HK-2 (cell line): ENCODE measurements at regions not wholly inside any gene's neighbourhood (a gene's known extent, or its start where the extent isn't known, plus 50 kb on each side); places are given as distances from the start of the nearest gene placed in this dataset.
A peak's percentile ranks its signal among the peaks of the same experiment; 100 is the strongest.
"Not testable (repeated sequence)": the region's sequence is repeated elsewhere in the genome, so short reads cannot be mapped to it uniquely, and the experiment has no call there.

Experiments
- DNase-seq: peaks from one replicate; pipeline ENCODE4 v3.0.0-alpha.2; 2018; ENCODE audit not compliant: unreplicated experiment

DNA sequence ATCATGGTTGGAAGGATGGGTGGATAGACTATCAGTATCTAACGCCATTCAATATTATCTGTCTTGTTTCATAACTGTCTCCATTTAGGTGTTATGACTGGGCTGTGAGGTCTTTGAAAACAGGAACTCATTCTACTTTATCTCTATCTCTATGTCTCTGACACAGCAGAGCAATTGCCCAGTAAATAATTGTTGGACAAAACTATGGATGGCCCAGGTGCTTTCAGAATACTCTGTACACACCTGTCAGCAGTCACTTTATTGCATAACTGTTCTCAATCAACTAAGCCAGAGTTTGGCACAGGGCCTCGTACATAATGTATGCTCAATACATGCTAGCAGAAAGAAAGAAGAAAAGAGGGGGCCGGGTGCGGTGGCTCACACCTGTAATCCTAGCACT is 210.3 kb downstream of the OPA1 start:
- no peak for DNase-seq

- peak; percentile 96 for DNase-seq
These were observed 212.4 kb downstream of the OPA1 start for GRCh38 chr3:193805448-193805847.

- no peak for DNase-seq
These were observed 215.3 kb downstream of the OPA1 start for GRCh38 chr3:193808317-193808716.

GRCh38 chr3:193809106-193809505 is 216.1 kb downstream of the OPA1 start:
- DNase-seq, result no peak

DNA sequence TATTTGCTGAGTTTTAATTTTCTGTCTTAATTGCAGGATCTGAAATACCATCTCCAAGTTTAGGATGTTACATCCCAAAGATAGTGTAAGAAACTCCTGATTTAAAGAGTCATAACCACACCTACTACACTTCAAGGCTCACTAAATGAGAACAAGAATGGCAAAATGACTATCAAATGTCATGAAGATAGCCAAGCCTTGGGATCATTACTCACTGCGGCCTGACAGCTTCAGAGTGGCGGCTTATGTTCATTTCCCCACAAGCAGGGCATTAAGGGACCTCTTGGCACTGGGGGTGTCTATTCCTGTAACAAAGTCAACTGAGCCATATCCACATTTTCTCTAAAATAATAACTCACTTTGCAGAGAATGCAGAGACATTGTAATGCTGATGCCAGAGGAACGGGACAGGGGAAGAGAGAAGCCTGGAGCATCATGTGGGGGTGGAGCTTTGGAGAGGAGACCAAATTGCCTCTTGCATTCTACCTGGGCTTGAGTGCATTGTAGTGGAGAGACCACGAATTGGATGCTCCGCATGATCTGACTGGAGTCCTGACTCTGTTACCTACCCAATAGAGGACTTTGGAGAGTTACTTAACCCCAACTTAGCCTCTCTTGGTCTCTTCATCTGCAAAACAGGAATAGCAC is 219.2 kb downstream of the OPA1 start:
- DNase-seq, result no peak

DNA sequence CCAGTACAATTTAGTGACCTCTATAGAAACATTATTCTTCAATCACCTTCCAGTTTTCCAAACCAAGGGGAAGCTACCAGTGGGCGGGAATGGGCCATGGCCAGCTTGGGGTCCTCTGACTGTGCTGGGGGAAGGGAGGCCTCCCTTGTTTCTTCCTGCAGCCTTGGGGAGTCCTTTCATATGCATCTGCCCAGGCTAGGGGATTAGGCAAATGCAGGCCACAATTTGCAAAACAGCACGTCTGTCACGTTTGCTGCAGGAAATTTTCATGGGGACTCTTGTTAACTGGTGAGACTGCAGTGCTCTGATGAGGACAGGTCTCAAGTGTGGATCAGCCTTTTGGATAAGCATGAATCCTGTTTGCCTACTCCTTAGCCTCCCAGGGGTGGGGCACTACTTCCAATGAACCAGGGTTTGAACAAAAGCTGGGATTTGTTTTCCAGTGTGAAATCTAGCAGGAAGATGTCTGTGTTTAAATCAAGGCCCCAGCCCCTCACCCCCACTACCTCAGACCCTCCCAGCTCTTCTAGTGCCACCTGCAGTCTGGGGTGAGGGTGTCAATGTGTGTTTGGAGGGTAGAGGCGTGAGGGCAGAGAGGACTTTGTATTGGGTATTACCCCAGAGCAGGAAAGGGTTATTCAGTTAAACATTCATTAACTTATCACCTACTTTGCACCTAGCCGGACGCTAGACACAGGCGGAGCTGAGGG is 219.9 kb downstream of the OPA1 start:
- no peak for DNase-seq

GRCh38 chr3:193813501-193813830 is 220.5 kb downstream of the OPA1 start:
- no peak for DNase-seq

GRCh38 chr3:193814166-193814892 is 221.3 kb downstream of the OPA1 start:
- DNase-seq, result no peak

DNA sequence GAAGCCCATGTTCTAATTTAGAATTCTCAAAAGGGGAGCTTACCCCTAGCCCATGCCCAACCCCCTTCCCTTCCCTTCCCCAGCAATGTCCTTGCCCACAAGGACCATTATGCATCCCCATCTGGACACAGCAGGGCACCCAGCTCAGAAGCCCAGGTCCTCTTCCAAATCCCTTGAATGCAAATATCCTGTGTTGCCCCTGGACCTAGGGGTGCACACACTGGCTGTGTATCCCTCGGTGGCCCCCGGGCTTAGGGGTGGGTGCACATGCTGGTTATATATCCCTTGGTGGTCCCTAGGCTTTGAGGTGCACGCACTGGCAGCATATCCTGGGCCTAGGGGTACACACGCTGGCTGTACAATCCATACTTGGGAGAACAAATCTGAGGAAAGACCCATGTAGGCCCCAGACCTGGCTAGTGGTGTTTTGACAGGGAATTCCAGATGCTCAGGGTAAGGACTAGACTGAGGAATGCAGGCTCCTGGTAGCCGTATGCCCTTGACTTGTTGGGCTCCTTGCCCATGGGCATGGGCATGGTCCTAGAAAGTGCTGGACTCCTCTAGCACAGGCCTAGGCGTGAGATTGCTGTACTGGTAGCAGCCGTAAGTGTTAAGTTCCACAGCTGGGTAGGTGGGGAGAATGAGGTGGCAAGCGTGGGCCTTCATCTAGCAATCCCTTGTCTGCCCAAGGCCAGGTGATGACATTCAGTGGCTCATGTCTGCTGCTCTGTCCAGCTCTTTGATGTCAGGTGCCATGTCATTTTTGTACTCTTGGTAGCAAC is 222.4 kb downstream of the OPA1 start:
- DNase-seq, result no peak

GRCh38 chr3:193816028-193816395 is 223.0 kb downstream of the OPA1 start:
- no peak for DNase-seq

- no peak for DNase-seq
These were observed 223.8 kb downstream of the OPA1 start for GRCh38 chr3:193816656-193817311.

DNA sequence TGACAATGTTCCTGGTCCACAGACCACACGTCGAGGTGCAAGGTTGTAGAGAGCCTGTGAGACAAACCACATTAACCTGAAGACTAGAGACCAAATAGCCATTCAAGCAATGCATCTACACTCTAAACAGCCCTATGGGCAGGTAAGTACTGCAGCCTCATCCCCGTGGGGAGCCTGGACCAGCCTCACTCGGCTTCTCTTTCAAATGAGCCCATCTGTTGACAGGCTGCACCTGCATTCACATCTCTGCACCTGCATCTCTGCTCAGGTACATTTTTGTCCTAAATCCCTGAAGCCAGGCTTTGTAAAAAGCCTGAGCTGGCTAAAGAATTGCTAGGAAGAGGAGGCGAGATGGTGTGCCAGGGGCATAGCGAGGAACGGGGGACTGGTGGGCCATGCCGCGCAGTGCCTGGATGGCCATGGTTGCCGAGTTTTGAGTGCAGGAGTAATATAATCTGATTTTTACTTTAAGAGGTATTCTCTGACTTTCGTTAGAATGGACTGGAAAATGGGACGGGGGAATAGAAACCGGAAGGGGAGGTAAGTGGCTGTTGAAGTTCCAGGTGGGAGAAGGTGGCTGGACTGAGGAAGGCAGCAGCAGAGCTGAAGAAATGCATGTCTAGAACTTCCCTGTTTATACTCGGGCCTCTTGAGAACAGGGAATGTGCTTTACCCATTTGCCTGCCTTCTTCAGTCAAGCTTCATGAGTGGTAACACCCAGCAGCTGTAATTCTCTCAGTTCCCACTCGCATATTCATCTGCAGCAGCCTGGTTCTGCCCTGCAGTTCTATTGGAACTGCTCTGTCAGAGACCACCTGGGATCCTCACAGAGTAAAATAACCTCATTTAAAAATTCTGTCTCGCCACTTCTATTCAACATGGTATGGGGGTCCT is 226.4 kb downstream of the OPA1 start:
- no peak for DNase-seq

DNA sequence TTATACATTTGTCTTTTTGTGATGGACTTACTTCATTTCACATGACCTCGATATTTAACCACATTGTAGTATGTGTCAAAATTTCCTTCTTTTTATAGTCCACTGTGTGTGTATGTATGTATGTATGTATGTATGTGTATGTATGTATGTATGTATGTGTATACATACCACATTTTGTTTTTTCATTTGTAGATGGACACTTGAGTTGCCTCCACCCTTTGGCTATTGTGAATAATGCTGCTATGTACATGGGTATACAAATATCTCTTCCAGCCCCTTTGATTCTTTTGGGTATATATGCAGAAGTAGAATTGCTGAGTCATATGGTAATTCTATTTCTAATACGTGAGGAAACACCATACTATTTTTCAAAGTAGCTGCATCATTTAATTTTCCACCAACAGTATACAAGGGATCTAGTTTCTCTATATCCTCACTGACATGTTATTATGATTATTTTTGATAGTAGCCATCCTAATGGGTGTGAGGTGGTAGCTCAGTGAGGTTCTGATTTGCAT is 228.2 kb downstream of the OPA1 start:
- DNase-seq, result no peak

DNA sequence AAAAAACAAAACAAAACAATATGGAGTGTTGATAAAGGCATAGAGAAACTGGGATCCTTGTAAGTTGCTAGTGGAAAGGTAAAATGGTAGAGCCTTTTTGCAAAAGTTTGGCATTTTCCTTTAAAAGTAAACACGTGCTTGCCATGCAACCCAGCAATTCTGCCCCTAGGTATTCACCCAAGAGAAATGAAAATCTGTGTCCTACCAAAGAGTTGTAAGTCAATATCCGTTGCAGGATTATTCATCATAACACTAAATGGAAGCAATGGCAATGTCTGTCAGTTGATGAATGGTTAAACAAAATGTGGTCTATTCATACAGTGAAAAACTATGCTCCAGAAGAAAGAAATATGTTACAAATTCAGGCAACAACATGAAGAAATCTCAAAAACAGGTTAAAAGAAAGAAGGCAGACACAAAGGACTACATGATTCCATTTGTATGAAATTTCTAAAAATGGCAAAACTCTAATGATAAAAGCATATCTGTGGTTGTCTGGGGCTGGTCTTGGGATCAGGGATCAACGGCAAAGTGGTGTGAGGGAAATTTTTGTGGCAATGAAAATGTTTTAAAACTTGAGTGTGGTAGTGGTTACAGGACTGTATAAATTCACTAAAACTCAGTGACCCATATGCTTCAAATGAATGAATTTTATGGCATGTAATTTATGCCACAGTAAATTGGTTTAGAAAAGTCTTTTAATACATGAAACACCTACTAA is 229.6 kb downstream of the OPA1 start:
- DNase-seq, result no peak

GRCh38 chr3:193823213-193823605 is 230.2 kb downstream of the OPA1 start:
- DNase-seq, result not testable (repeated sequence)

- DNase-seq, result no peak
These were observed 231.4 kb downstream of the OPA1 start for GRCh38 chr3:193824365-193824764.

GRCh38 chr3:193825617-193826016 is 232.6 kb downstream of the OPA1 start:
- DNase-seq, result no peak

DNA sequence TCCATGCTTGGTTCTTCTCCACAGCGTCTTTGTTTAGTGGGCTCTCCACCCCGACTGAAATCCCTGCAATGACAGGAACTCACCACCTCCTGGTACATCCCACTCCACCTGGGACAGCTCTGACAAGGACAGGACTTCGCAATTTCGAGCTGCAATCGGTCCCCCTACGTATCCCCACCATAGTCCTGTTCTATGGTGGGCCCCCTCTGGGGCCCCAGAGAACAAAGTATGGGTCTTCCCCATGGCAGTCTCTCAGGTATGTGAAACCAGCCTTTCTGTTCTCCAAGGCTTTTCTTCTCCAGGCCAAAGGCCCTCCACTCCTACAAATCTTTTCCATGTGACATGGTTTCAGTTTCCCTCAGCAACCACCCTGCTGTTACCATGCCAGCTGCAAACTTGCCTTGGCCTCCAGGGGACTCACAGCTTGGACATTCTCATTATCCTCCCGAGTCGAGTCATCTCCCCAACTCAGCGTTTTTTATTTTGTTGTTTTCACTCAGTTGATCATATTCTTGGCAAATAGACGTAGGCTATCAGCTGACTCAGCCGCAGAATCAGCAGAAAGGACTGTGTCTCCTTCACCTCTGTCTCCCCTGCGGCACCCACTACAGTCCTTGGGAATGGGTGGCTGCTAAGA is 233.3 kb downstream of the OPA1 start:
- DNase-seq, result no peak

DNA sequence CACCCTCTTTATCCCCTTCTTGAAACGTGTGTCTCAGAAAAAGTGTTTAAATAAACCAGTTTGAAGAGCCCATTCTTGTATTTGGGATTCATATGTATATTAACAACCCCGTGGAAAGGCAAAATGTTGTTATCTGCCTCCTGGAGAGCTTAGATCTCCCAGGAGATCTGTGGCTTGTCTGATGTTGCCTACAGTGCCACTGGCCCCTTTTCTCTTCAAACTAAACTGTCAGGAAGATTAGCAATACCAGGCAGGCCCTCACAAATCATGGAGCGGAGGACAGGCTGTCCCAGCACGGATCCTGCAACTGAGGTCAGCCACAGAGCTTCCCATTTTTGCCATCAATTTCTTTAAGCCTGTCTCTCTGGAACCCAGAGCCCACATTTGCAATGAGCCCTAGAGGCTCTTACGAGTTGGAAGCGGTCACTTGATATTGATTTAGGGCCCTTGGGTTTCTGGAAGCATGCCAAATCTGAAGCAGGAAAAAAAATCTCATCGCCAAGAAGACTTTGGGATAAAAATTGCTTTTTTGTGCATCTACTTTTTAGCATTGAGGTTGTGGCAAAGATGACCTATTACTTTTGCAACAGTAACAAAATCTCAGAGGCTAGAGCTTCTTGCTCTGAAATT is 234.1 kb downstream of the OPA1 start:
- no peak for DNase-seq
